Spleen (tissue), 7 donors: ENCODE measurements at regions not wholly inside any gene's neighbourhood (a gene's known extent, or its start where the extent isn't known, plus 50 kb on each side); places are given as distances from the start of the nearest gene placed in this dataset.

Experiments used
- POLR2A ChIP-seq, 3 donors: fragments of 450-650 bp; IDR thresholded peaks; one replicate each; pipeline ENCODE4 v1.5.1; 2017; ENCODE audit warnings: antibody characterized with exemption in 3 of 3, mild to moderate bottlenecking in 1 of 3
- POLR2AphosphoS5 ChIP-seq, 3 donors: sonication (generic); formaldehyde crosslinking; IDR thresholded peaks; one replicate each; pipeline ENCODE4 v1.5.1; 2017; ENCODE audit warnings: antibody characterized with exemption in 3 of 3
- TF ChIP-seq, protein P1 (sequence below), 11 experiments: fragments of 200-600 bp in 7 of 11; fragments of 450-650 bp in 4 of 11; sonication (generic) in 4 of 11; IDR thresholded peaks in 8 of 11; conservative IDR thresholded peaks in 3 of 11; 1 replicate in 7 of 11; 2 replicates in 4 of 11; pipeline versions ENCODE4 v1.4.0 to v1.8.0; 2016 to 2021; ENCODE audit warnings: antibody characterized with exemption in 11 of 11, inconsistent platforms in 4 of 11, mild to moderate bottlenecking in 1 of 11
- donor health status: DM: no; HTN: no; CAD: no; lungs with moderate emphysema.
- donor health status: DM: no; HTN: no; CAD: no.
- donor health status: DM: no; HTN: no; CAD: no.

GRCh38 chr1:208506812-208507211 lies 262.6 kb upstream of the PLXNA2 start:
- TF ChIP-seq POLR2AphosphoS5 (IDR thresholded peaks at IDR 0.05) (no peak), POLR2A (IDR thresholded peaks at IDR 0.05) (no peak)
- TF ChIP-seq, protein P1, sequence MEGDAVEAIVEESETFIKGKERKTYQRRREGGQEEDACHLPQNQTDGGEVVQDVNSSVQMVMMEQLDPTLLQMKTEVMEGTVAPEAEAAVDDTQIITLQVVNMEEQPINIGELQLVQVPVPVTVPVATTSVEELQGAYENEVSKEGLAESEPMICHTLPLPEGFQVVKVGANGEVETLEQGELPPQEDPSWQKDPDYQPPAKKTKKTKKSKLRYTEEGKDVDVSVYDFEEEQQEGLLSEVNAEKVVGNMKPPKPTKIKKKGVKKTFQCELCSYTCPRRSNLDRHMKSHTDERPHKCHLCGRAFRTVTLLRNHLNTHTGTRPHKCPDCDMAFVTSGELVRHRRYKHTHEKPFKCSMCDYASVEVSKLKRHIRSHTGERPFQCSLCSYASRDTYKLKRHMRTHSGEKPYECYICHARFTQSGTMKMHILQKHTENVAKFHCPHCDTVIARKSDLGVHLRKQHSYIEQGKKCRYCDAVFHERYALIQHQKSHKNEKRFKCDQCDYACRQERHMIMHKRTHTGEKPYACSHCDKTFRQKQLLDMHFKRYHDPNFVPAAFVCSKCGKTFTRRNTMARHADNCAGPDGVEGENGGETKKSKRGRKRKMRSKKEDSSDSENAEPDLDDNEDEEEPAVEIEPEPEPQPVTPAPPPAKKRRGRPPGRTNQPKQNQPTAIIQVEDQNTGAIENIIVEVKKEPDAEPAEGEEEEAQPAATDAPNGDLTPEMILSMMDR (IDR thresholded peaks at IDR 0.05 in 8 of 11, conservative IDR thresholded peaks at IDR 0.05 in 3 of 11) = no peak
